ENCODE measurements at regions not wholly inside any gene's neighbourhood (a gene's known extent, or its start where the extent isn't known, plus 50 kb on each side); places are given as distances from the start of the nearest gene placed in this dataset.
A peak's percentile ranks its signal among the peaks of the same experiment; 100 is the strongest.

GRCh38 chr13:89541091-89542030 is 1806.1 kb upstream of the MIR17HG start:
- no peaks in the 10 kb centered on the region for H3F3A ChIP-seq (ENCODE audit: low read depth)

GRCh38 chr13:89550938-89551337 is 1796.5 kb upstream of the MIR17HG start:
- Histone ChIP-seq H3K9ac (no peak overlapping the region), H3K79me2 (ENCODE audit: low read depth) (no peaks in the 10 kb centered on the region), H4K20me1 (ENCODE audit: low read depth) (no peaks in the 10 kb centered on the region), H3K4me2 (no peak overlapping the region), H3K9me3 (ENCODE audit: low read depth) (no peaks in the 10 kb centered on the region), H3K27me3 (no peaks in the 10 kb centered on the region), H3K4me1 (no peaks in the 10 kb centered on the region), H3K4me3 (no peak overlapping the region), H3F3A (ENCODE audit: low read depth) (no peaks in the 10 kb centered on the region), H2AFZ (replicated peaks) (no peak overlapping the region), H3K27ac (no peak overlapping the region), H3K36me3 (no peaks in the 10 kb centered on the region)
- Mint-ChIP-seq H3K4me3 (no peak overlapping the region), H3K36me3 (no peaks in the 10 kb centered on the region), H3K27me3 (ENCODE audit: insufficient read depth, low read depth) (no peaks in the 10 kb centered on the region), H3K27ac (no peak overlapping the region), H3K4me1 (peaks cover 10% of the 10 kb centered on the region), H3K9me3 (peaks cover 5% of the 10 kb centered on the region)
- no peak for TF ChIP-seq EZH2phosphoT487 (IDR thresholded peaks at IDR 0.05)
- TF ChIP-seq EZH2 (IDR thresholded peaks at IDR 0.05) = no peak
- no peak for TF ChIP-seq CTCF (IDR thresholded peaks at IDR 0.05)
- DNase-seq (ENCODE audit: low spot score) = no peak

More at GRCh38 chr13:89541091-89542030, 1806.1 kb upstream of the MIR17HG start:
- Histone ChIP-seq H3K4me3 (no peak overlapping the region), H3K9me3 (ENCODE audit: low read depth) (no peaks in the 10 kb centered on the region), H3K4me1 (peaks cover 8% of the 10 kb centered on the region), H3K9ac (no peak overlapping the region), H4K20me1 (ENCODE audit: low read depth) (no peaks in the 10 kb centered on the region), H3K4me2 (no peak overlapping the region), H3K27me3 (no peaks in the 10 kb centered on the region), H2AFZ (replicated peaks) (peak overlapping the region; percentile 79), H3K27ac (no peak overlapping the region), H3K79me2 (ENCODE audit: low read depth) (no peaks in the 10 kb centered on the region), H3K36me3 (no peaks in the 10 kb centered on the region)
- no peak for DNase-seq (ENCODE audit: low spot score)
- Mint-ChIP-seq H3K4me3 (no peak overlapping the region), H3K4me1 (peaks cover 13% of the 10 kb centered on the region), H3K36me3 (peaks cover 2% of the 10 kb centered on the region), H3K27ac (peak overlapping the region; percentile 87), H3K9me3 (no peaks in the 10 kb centered on the region), H3K27me3 (ENCODE audit: insufficient read depth, low read depth) (peaks cover 2% of the 10 kb centered on the region)
- no peak for TF ChIP-seq EZH2phosphoT487 (IDR thresholded peaks at IDR 0.05)
- TF ChIP-seq CTCF (IDR thresholded peaks at IDR 0.05) = no peak
- no peak for TF ChIP-seq EZH2 (IDR thresholded peaks at IDR 0.05)

- Histone ChIP-seq H3F3A (ENCODE audit: low read depth) (no peaks in the 10 kb centered on the region), H3K36me3 (no peaks in the 10 kb centered on the region), H4K20me1 (ENCODE audit: low read depth) (no peaks in the 10 kb centered on the region), H3K4me3 (no peak overlapping the region), H3K27me3 (no peaks in the 10 kb centered on the region), H3K4me1 (no peaks in the 10 kb centered on the region), H3K9ac (no peak overlapping the region), H3K4me2 (no peak overlapping the region), H2AFZ (replicated peaks) (no peak overlapping the region), H3K27ac (no peak overlapping the region), H3K9me3 (ENCODE audit: low read depth) (no peaks in the 10 kb centered on the region), H3K79me2 (ENCODE audit: low read depth) (no peaks in the 10 kb centered on the region)
- no peaks in the 10 kb centered on the region for H3K27me3 Mint-ChIP-seq (ENCODE audit: insufficient read depth, low read depth)
- peaks cover 8% of the 10 kb centered on the region for H3K9me3 Mint-ChIP-seq
- H3K36me3 Mint-ChIP-seq = peaks cover 1% of the 10 kb centered on the region
- DNase-seq (ENCODE audit: low spot score) = no peak
- no peak overlapping the region for H3K27ac Mint-ChIP-seq
- no peak overlapping the region for H3K4me3 Mint-ChIP-seq
- TF ChIP-seq EZH2phosphoT487 (IDR thresholded peaks at IDR 0.05) (no peak), EZH2 (IDR thresholded peaks at IDR 0.05) (no peak), CTCF (IDR thresholded peaks at IDR 0.05) (no peak)
- H3K4me1 Mint-ChIP-seq = peaks cover 10% of the 10 kb centered on the region
Observed at GRCh38 chr13:89554801-89555200, 1792.7 kb upstream of the MIR17HG start.

Measured in neural progenitor cell (in vitro differentiated cells).